H1 (cell line): ENCODE measurements at regions not wholly inside any gene's neighbourhood (a gene's known extent, or its start where the extent isn't known, plus 50 kb on each side); places are given as distances from the start of the nearest gene placed in this dataset.

ENCODE experiments used
- CBX8 ChIP-seq: fragments of 300-800, 300-1000 bp; sonication (generic); IDR thresholded peaks from 2 replicates; pipeline ENCODE4 v1.7.1; 2016; ENCODE audit warnings: low read depth, low read length, borderline replicate concordance
- CTCF ChIP-seq, 3 experiments: IDR thresholded peaks; 1 replicate in 2 of 3; 2 replicates in 1 of 3; pipeline versions ENCODE4 v1.5.1 to v1.6.1; 2011; ENCODE audit warnings: low read length in 3 of 3, mild to moderate bottlenecking in 3 of 3, inconsistent platforms in 2 of 3, low read depth in 1 of 3, moderate library complexity in 1 of 3; ENCODE audit not compliant: insufficient read depth in 1 of 3; ENCODE audit errors: control extremely low read depth in 1 of 3
- EP300 ChIP-seq, 2 experiments: IDR thresholded peaks; 1 replicate in 1 of 2; 2 replicates in 1 of 2; pipeline ENCODE4 v1.6.1; 2011 to 2012; ENCODE audit warnings: low read depth in 2 of 2, low read length in 2 of 2, mild to moderate bottlenecking in 2 of 2, borderline replicate concordance in 1 of 2, inconsistent platforms in 1 of 2, moderate library complexity in 1 of 2
- EZH2 ChIP-seq: fragments of 200-600 bp; sonication (generic); IDR thresholded peaks from 2 replicates; pipeline ENCODE4 v1.7.1; 2012; ENCODE audit warnings: low read depth, mild to moderate bottlenecking, moderate library complexity, low read length, inconsistent platforms; ENCODE audit not compliant: severe bottlenecking
- FOSL1 ChIP-seq: IDR thresholded peaks from 2 replicates; pipeline ENCODE4 v1.6.1; 2011; ENCODE audit warnings: mild to moderate bottlenecking, low read depth, low read length, moderate library complexity; ENCODE audit not compliant: insufficient read depth
- JUN ChIP-seq: IDR thresholded peaks from 2 replicates; pipeline ENCODE4 v1.6.1; 2011; ENCODE audit warnings: low read depth, mild to moderate bottlenecking, improper control_type of control experiment, low read length
- NRF1 ChIP-seq: IDR thresholded peaks from 2 replicates; pipeline ENCODE4 v1.6.1; 2011; ENCODE audit warnings: mild to moderate bottlenecking, low read depth, low read length, improper control_type of control experiment
- POLR2A ChIP-seq, 2 experiments: IDR thresholded peaks; 1 replicate in 1 of 2; 2 replicates in 1 of 2; pipeline ENCODE4 v1.6.1; 2011; ENCODE audit warnings: low read depth in 2 of 2, low read length in 2 of 2, mild to moderate bottlenecking in 2 of 2; ENCODE audit errors: control extremely low read depth in 1 of 2
- POU5F1 ChIP-seq: IDR thresholded peaks from 2 replicates; pipeline ENCODE4 v1.6.1; 2011; ENCODE audit warnings: low read depth, mild to moderate bottlenecking, low read length, moderate library complexity
- SUZ12 ChIP-seq: fragments of 200-600 bp; sonication (generic); IDR thresholded peaks from 2 replicates; pipeline ENCODE4 v1.6.1; 2012; ENCODE audit warnings: mild to moderate bottlenecking, inconsistent platforms, low read length, moderate library complexity, mixed read lengths
- TAF7 ChIP-seq: optimal IDR thresholded peaks from 2 replicates; pipeline ENCODE3; 2011; ENCODE audit warnings: low read depth, mild to moderate bottlenecking, inconsistent platforms, low read length, moderate library complexity, borderline replicate concordance
- TEAD4 ChIP-seq: IDR thresholded peaks from 2 replicates; pipeline ENCODE4 v1.6.1; 2012; ENCODE audit warnings: low read depth, low read length, inconsistent platforms, mixed read lengths
- USF2 ChIP-seq: IDR thresholded peaks from 2 replicates; pipeline ENCODE4 v1.6.1; 2011; ENCODE audit warnings: low read length, improper control_type of control experiment

- TF ChIP-seq EP300 (IDR thresholded peaks at IDR 0.05; ENCODE audit: borderline replicate concordance in 1 of 2, low read depth in 2 of 2, low read length in 2 of 2) (no peak), CTCF (IDR thresholded peaks at IDR 0.05; ENCODE audit: control extremely low read depth in 1 of 3, insufficient read depth in 1 of 3, low read depth in 1 of 3, low read length in 3 of 3) (no peak), NRF1 (no peak), USF2 (no peak), POLR2A (IDR thresholded peaks at IDR 0.05; ENCODE audit: control extremely low read depth in 1 of 2, low read depth in 2 of 2, low read length in 2 of 2) (no peak), TEAD4 (no peak), JUN (no peak), EZH2 (no peak), CBX8 (no peak), TAF7 (no peak), SUZ12 (no peak), POU5F1 (no peak), FOSL1 (no peak)
Observed at GRCh38 chr5:87147441-87147840, 120.2 kb upstream of the RASA1 start.
